MM.1S (cell line): ENCODE measurements at regions not wholly inside any gene's neighbourhood (a gene's known extent, or its start where the extent isn't known, plus 50 kb on each side); places are given as distances from the start of the nearest gene placed in this dataset.

Experiments used
- DNase-seq: peaks from one replicate; pipeline ENCODE4 v3.0.0-alpha.2; 2015
- H2AFZ ChIP-seq: fragments of 300-600 bp; sonication (generic); 2 replicates; pipeline ENCODE4 v1.6.0; 2016; ENCODE audit warnings: antibody characterized with exemption, low read length
- H3F3A ChIP-seq: fragments of 300-600 bp; sonication (generic); 2 replicates; pipeline ENCODE4 v1.6.1; 2016; ENCODE audit warnings: mild to moderate bottlenecking, antibody characterized with exemption, low read length, moderate library complexity, mixed read lengths; ENCODE audit not compliant: insufficient read depth
- H3K27ac ChIP-seq: fragments of 300-600 bp; sonication (generic); 2 replicates; pipeline ENCODE4 v1.5.1; 2016; ENCODE audit warnings: mild to moderate bottlenecking, low read length
- H3K27me3 ChIP-seq: fragments of 300-600 bp; sonication (generic); replicated peaks from 2 replicates; pipeline ENCODE4 v1.6.0; 2016; ENCODE audit warnings: low read length; ENCODE audit not compliant: insufficient read depth
- H3K36me3 ChIP-seq: fragments of 300-600 bp; sonication (generic); replicated peaks from 2 replicates; pipeline ENCODE4 v1.6.1; 2016; ENCODE audit warnings: mild to moderate bottlenecking, low read length, mixed read lengths; ENCODE audit not compliant: insufficient read depth
- H3K4me1 ChIP-seq: fragments of 300-600 bp; sonication (generic); 2 replicates; pipeline ENCODE4 v1.6.1; 2016; ENCODE audit warnings: low read length, mixed read lengths
- H3K4me2 ChIP-seq: fragments of 300-600 bp; sonication (generic); 2 replicates; pipeline ENCODE4 v1.6.0; 2016; ENCODE audit warnings: low read depth, low read length
- H3K4me3 ChIP-seq: fragments of 300-600 bp; sonication (generic); 2 replicates; pipeline ENCODE4 v1.5.1; 2016; ENCODE audit warnings: low read length, mixed read lengths
- H3K79me2 ChIP-seq: fragments of 300-600 bp; sonication (generic); 2 replicates; pipeline ENCODE4 v1.6.1; 2016; ENCODE audit warnings: mixed run types, low read length, mixed read lengths
- H3K9ac ChIP-seq: fragments of 300-600 bp; sonication (generic); 2 replicates; pipeline ENCODE4 v1.6.1; 2016; ENCODE audit warnings: low read length, mixed read lengths
- H3K9me2 ChIP-seq: fragments of 300-600 bp; sonication (generic); replicated peaks from 2 replicates; pipeline ENCODE4 v1.6.1; 2016; ENCODE audit warnings: mild to moderate bottlenecking, low read length, mixed read lengths; ENCODE audit not compliant: insufficient read depth
- H3K9me3 ChIP-seq: fragments of 300-600 bp; sonication (generic); replicated peaks from 2 replicates; pipeline ENCODE4 v1.6.1; 2016; ENCODE audit warnings: mild to moderate bottlenecking, low read length, mixed read lengths; ENCODE audit not compliant: insufficient read depth
- H4K20me1 ChIP-seq: fragments of 300-600 bp; sonication (generic); 2 replicates; pipeline ENCODE4 v1.6.1; 2016; ENCODE audit warnings: mild to moderate bottlenecking, low read length, moderate library complexity, mixed read lengths; ENCODE audit not compliant: insufficient read depth
- CTCF ChIP-seq: fragments of 300-600 bp; sonication (generic); IDR thresholded peaks from 2 replicates; pipeline ENCODE4 v1.5.1; 2016; ENCODE audit warnings: antibody characterized with exemption, low read length, mixed read lengths
- EZH2 ChIP-seq: fragments of 300-600 bp; sonication (generic); optimal IDR thresholded peaks from 2 replicates; pipeline ENCODE3; 2017; ENCODE audit warnings: low read depth, mild to moderate bottlenecking, antibody characterized with exemption, low read length, mixed read lengths
- EZH2phosphoT487 ChIP-seq: fragments of 300-600 bp; sonication (generic); IDR thresholded peaks from 2 replicates; pipeline ENCODE4 v1.6.1; 2018; ENCODE audit warnings: antibody characterized with exemption, low read length

- H3K27me3 ChIP-seq, result no peaks in the 10 kb centered on the region
- H3K9me2 ChIP-seq, result no peaks in the 10 kb centered on the region
- H4K20me1 ChIP-seq, result no peaks in the 10 kb centered on the region
- no peak overlapping the region for H2AFZ ChIP-seq
- no peak for TF ChIP-seq EZH2phosphoT487
- no peak for TF ChIP-seq EZH2
- TF ChIP-seq CTCF, result no peak
- no peak overlapping the region for H3K9ac ChIP-seq
- H3K4me1 ChIP-seq, result no peaks in the 10 kb centered on the region
- H3K4me3 ChIP-seq, result no peak overlapping the region
- no peaks in the 10 kb centered on the region for H3F3A ChIP-seq
- no peak for DNase-seq
- no peaks in the 10 kb centered on the region for H3K36me3 ChIP-seq
- H3K79me2 ChIP-seq, result no peaks in the 10 kb centered on the region
- H3K27ac ChIP-seq, result no peak overlapping the region
- H3K9me3 ChIP-seq, result no peaks in the 10 kb centered on the region
- no peak overlapping the region for H3K4me2 ChIP-seq
Observed at GRCh38 chr17:70022175-70022574, 52.9 kb upstream of the KCNJ16 start.

GRCh38 chr17:70024253-70024652 lies 50.8 kb upstream of the KCNJ16 start:
- Histone ChIP-seq H3K9me2 (no peaks in the 10 kb centered on the region), H3K4me1 (no peaks in the 10 kb centered on the region), H4K20me1 (no peaks in the 10 kb centered on the region), H3K4me2 (no peak overlapping the region), H3K27me3 (no peaks in the 10 kb centered on the region), H3K36me3 (no peaks in the 10 kb centered on the region), H3F3A (no peaks in the 10 kb centered on the region), H2AFZ (no peak overlapping the region), H3K27ac (no peak overlapping the region), H3K79me2 (no peaks in the 10 kb centered on the region), H3K4me3 (no peak overlapping the region), H3K9ac (no peak overlapping the region), H3K9me3 (no peaks in the 10 kb centered on the region)
- no peak for DNase-seq
- TF ChIP-seq EZH2, result no peak
- no peak for TF ChIP-seq EZH2phosphoT487
- no peak for TF ChIP-seq CTCF
